GM23248 (cell line): ENCODE measurements at regions not wholly inside any gene's neighbourhood (a gene's known extent, or its start where the extent isn't known, plus 50 kb on each side); places are given as distances from the start of the nearest gene placed in this dataset.

Source experiments
- DNase-seq: peaks from one replicate; pipeline ENCODE4 v3.0.0-alpha.2; 2015
- H2AFZ ChIP-seq: fragments of 200-600 bp; sonication (generic); 2 replicates; pipeline ENCODE4 v1.6.1; 2016; ENCODE audit warnings: antibody characterized with exemption
- H3F3A ChIP-seq: fragments of 200-600 bp; sonication (generic); 2 replicates; pipeline ENCODE4 v1.6.1; 2016; ENCODE audit warnings: mild to moderate bottlenecking, antibody characterized with exemption, mixed run types; ENCODE audit not compliant: insufficient read depth
- H3K27ac ChIP-seq: fragments of 200-600 bp; sonication (generic); 2 replicates; pipeline ENCODE4 v1.5.1; 2016; ENCODE audit warnings: mild to moderate bottlenecking
- H3K27me3 ChIP-seq: fragments of 200-600 bp; sonication (generic); replicated peaks from 2 replicates; pipeline ENCODE4 v1.6.1; 2016; ENCODE audit warnings: mild to moderate bottlenecking; ENCODE audit not compliant: insufficient read depth
- H3K36me3 ChIP-seq: fragments of 200-600 bp; sonication (generic); 2 replicates; pipeline ENCODE4 v1.6.1; 2016; ENCODE audit warnings: low read depth, mild to moderate bottlenecking
- H3K4me1 ChIP-seq: fragments of 200-600 bp; sonication (generic); 2 replicates; pipeline ENCODE4 v1.6.1; 2016; ENCODE audit warnings: mild to moderate bottlenecking; ENCODE audit not compliant: insufficient read depth
- H3K4me2 ChIP-seq: fragments of 200-600 bp; sonication (generic); one replicate; pipeline ENCODE4 v1.6.1; 2016; ENCODE audit warnings: mild to moderate bottlenecking; ENCODE audit not compliant: unreplicated experiment
- H3K4me3 ChIP-seq: fragments of 200-600 bp; sonication (generic); 2 replicates; pipeline ENCODE4 v1.5.1; 2016; ENCODE audit warnings: mild to moderate bottlenecking
- H3K79me2 ChIP-seq: fragments of 200-600 bp; sonication (generic); 2 replicates; pipeline ENCODE4 v1.6.1; 2016; ENCODE audit warnings: mild to moderate bottlenecking; ENCODE audit not compliant: insufficient read depth
- H3K9ac ChIP-seq: fragments of 200-600 bp; sonication (generic); 2 replicates; pipeline ENCODE4 v1.6.1; 2016; ENCODE audit warnings: mild to moderate bottlenecking
- H3K9me2 ChIP-seq: fragments of 200-600 bp; sonication (generic); 2 replicates; pipeline ENCODE4 v1.6.1; 2016; ENCODE audit warnings: mixed run types, mild to moderate bottlenecking, moderate library complexity; ENCODE audit not compliant: insufficient read depth
- H3K9me3 ChIP-seq: fragments of 200-600 bp; sonication (generic); one replicate; pipeline ENCODE4 v1.6.1; 2017; ENCODE audit warnings: low read depth
- H4K20me1 ChIP-seq: fragments of 200-600 bp; sonication (generic); 2 replicates; pipeline ENCODE4 v1.6.0; 2016; ENCODE audit not compliant: insufficient read depth
- EZH2 ChIP-seq: fragments of 200-600 bp; sonication (generic); IDR thresholded peaks from 2 replicates; pipeline ENCODE4 v1.6.1; 2018; ENCODE audit warnings: antibody characterized with exemption, mild to moderate bottlenecking; ENCODE audit not compliant: insufficient read depth, poor library complexity, severe bottlenecking
- EZH2phosphoT487 ChIP-seq: fragments of 200-600 bp; sonication (generic); IDR thresholded peaks from 2 replicates; pipeline ENCODE4 v1.6.1; 2018; ENCODE audit warnings: antibody characterized with exemption, moderate library complexity, mild to moderate bottlenecking, low read depth; ENCODE audit not compliant: insufficient read depth
- WGBS, 2 experiments: methylation state at CpG; one replicate each; pipeline ENCODE4 v1.1.6; 2015 to 2017; ENCODE audit warnings: low lambda C conversion rate in 2 of 2, low coverage in 1 of 2; ENCODE audit errors: missing lambda C conversion rate in 2 of 2; 5-methylcytosine and 5-hydroxymethylcytosine counted together
- in situ Hi-C: fragments of 300-500 bp; cut with MboI; formaldehyde crosslinking; loops from 2 replicates; pipeline ENCODE4 v1.15.0; 2020

- Histone ChIP-seq H3F3A (no peaks in the 10 kb centered on the region), H3K4me2 (no peak overlapping the region), H3K4me1 (no peaks in the 10 kb centered on the region), H3K27me3 (no peaks in the 10 kb centered on the region), H3K79me2 (no peaks in the 10 kb centered on the region), H3K9me2 (no peaks in the 10 kb centered on the region), H3K4me3 (no peak overlapping the region), H3K36me3 (no peaks in the 10 kb centered on the region), H3K27ac (no peak overlapping the region), H3K9me3 (no peaks in the 10 kb centered on the region), H3K9ac (no peak overlapping the region), H4K20me1 (no peaks in the 10 kb centered on the region), H2AFZ (no peak overlapping the region)
- no peak for TF ChIP-seq EZH2
- no peak for TF ChIP-seq EZH2phosphoT487
- 25 to 26% methylated on average over 7 of the region's 7 CpGs for WGBS, 2 experiments
- in situ Hi-C loops = no loop called here
- DNase-seq = no peak
Measured at GRCh38 chr13:22648320-22648801, 532.4 kb upstream of the SGCG start.

DNA sequence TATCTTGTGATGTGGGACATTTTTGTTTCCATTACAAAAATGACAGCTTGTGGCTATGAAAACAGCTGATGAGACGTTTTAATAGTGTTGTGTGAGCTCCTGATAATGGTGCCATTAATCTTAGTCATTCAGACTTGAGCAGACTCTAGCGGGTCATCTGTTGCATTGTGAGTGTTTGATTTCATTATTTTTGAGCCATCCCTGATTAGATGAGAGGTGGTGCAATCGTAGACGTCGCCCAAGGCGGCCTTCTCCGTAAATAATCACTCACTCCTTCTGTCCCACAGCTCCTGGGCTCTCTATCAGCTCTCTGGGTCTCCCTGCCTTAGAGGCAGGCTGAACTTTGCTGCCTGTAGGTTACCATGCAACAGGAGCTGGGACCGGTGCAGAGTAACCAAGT lies 528.0 kb upstream of the SGCG start:
- TF ChIP-seq EZH2phosphoT487 (no peak), EZH2 (no peak)
- Histone ChIP-seq H3K4me1 (no peaks in the 10 kb centered on the region), H3K9me3 (no peaks in the 10 kb centered on the region), H3K27me3 (no peaks in the 10 kb centered on the region), H3K4me3 (no peak overlapping the region), H3K79me2 (no peaks in the 10 kb centered on the region), H3K27ac (no peak overlapping the region), H3K9ac (no peak overlapping the region), H2AFZ (no peak overlapping the region), H3K4me2 (no peak overlapping the region), H4K20me1 (no peaks in the 10 kb centered on the region), H3K9me2 (no peaks in the 10 kb centered on the region), H3K36me3 (no peaks in the 10 kb centered on the region), H3F3A (no peaks in the 10 kb centered on the region)
- in situ Hi-C loops = no loop called here
- 59 to 61% methylated on average over 8 of the region's 8 CpGs for WGBS, 2 experiments
- no peak for DNase-seq

GRCh38 chr13:22653866-22654265 lies 526.9 kb upstream of the SGCG start:
- 10 to 13% methylated on average over 4 of the region's 4 CpGs for WGBS, 2 experiments
- DNase-seq = no peak
- in situ Hi-C loops = no loop called here
- Histone ChIP-seq H3K36me3 (no peaks in the 10 kb centered on the region), H4K20me1 (no peaks in the 10 kb centered on the region), H3F3A (no peaks in the 10 kb centered on the region), H3K4me2 (no peak overlapping the region), H3K9ac (no peak overlapping the region), H3K4me3 (no peak overlapping the region), H3K27ac (no peak overlapping the region), H3K4me1 (no peaks in the 10 kb centered on the region), H2AFZ (no peak overlapping the region), H3K9me3 (no peaks in the 10 kb centered on the region), H3K79me2 (no peaks in the 10 kb centered on the region), H3K27me3 (no peaks in the 10 kb centered on the region), H3K9me2 (no peaks in the 10 kb centered on the region)
- TF ChIP-seq EZH2phosphoT487 (no peak), EZH2 (no peak)

- Histone ChIP-seq H3K79me2 (no peaks in the 10 kb centered on the region), H3K4me2 (no peak overlapping the region), H4K20me1 (no peaks in the 10 kb centered on the region), H3K4me3 (no peak overlapping the region), H3K27ac (no peak overlapping the region), H3K36me3 (no peaks in the 10 kb centered on the region), H3K9ac (no peak overlapping the region), H3K9me2 (no peaks in the 10 kb centered on the region), H3K4me1 (no peaks in the 10 kb centered on the region), H3F3A (no peaks in the 10 kb centered on the region), H2AFZ (no peak overlapping the region), H3K9me3 (no peaks in the 10 kb centered on the region), H3K27me3 (no peaks in the 10 kb centered on the region)
- no peak for TF ChIP-seq EZH2phosphoT487
- no peak for TF ChIP-seq EZH2
- WGBS, 2 experiments = 13 to 16% methylated on average over 5 of the region's 5 CpGs
- DNase-seq = no peak
- in situ Hi-C loops = no loop called here
Measured at GRCh38 chr13:22655106-22655852, 525.5 kb upstream of the SGCG start.

DNA sequence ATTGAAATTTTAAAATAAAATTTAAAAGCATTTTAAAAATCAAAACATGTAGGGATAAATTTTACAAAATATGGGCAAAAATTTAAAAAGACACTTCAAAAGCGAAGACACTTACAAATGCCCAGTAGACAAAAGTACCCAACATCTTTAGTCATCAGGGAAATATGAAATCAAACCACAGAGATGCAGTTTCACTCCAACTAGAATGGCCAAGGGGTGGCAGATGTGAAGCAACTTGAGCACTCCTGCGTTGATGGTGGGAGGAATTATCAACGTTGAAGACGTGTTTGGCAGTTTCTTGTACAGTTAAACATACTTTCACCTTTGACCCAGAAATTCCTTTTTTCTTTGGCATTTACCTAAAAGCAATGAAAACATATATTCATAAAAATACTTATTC lies 518.0 kb upstream of the SGCG start:
- DNase-seq = no peak
- in situ Hi-C loops = no loop called here
- WGBS, 2 experiments = 52 to 57% methylated on average over 4 of the region's 4 CpGs
- TF ChIP-seq EZH2phosphoT487 = no peak
- no peak for TF ChIP-seq EZH2
- no peak overlapping the region for H3K4me2 ChIP-seq
- H3K9me2 ChIP-seq = no peaks in the 10 kb centered on the region
- no peak overlapping the region for H3K27ac ChIP-seq
- no peaks in the 10 kb centered on the region for H4K20me1 ChIP-seq
- no peak overlapping the region for H3K9ac ChIP-seq
- H3K9me3 ChIP-seq = no peaks in the 10 kb centered on the region
- H3K27me3 ChIP-seq = no peaks in the 10 kb centered on the region
- H3F3A ChIP-seq = no peaks in the 10 kb centered on the region
- H3K79me2 ChIP-seq = no peaks in the 10 kb centered on the region
- H3K36me3 ChIP-seq = no peaks in the 10 kb centered on the region
- no peaks in the 10 kb centered on the region for H3K4me1 ChIP-seq
- no peak overlapping the region for H2AFZ ChIP-seq
- H3K4me3 ChIP-seq = no peak overlapping the region
